K562 (cell line): ENCODE measurements at regions not wholly inside any gene's neighbourhood (a gene's known extent, or its start where the extent isn't known, plus 50 kb on each side); places are given as distances from the start of the nearest gene placed in this dataset.

Source experiments
- ATF7 ChIP-seq: fragments of 450-650 bp; IDR thresholded peaks from 2 replicates; pipeline ENCODE4 v1.7.1; 2014; ENCODE audit warnings: mild to moderate bottlenecking, moderate library complexity
- ETS2 ChIP-seq: IDR thresholded peaks from 2 replicates; pipeline ENCODE4 v1.6.1; 2016; ENCODE audit warnings: borderline replicate concordance, missing genetic modification characterization, mild to moderate bottlenecking, moderate library complexity, missing compliant biosample characterization; ENCODE audit not compliant: poor library complexity, severe bottlenecking
- GABPA ChIP-seq: fragments of 200-800 bp; sonication (Bioruptor generic); conservative IDR thresholded peaks from 2 replicates; pipeline ENCODE4 v1.6.1; 2016; ENCODE audit warnings: low read depth, missing genetic modification characterization, missing compliant biosample characterization
- MGA ChIP-seq: fragments of 450-650 bp; IDR thresholded peaks from 2 replicates; pipeline ENCODE4 v1.6.1; 2016; ENCODE audit warnings: mild to moderate bottlenecking, moderate library complexity
- SP2 ChIP-seq: IDR thresholded peaks from 2 replicates; pipeline ENCODE4 v1.6.1; 2011; ENCODE audit warnings: mild to moderate bottlenecking, low read depth, low read length, moderate library complexity; ENCODE audit not compliant: poor library complexity, severe bottlenecking; ENCODE audit errors: extremely low read depth
- ZNF12 ChIP-seq: sonication (generic); formaldehyde crosslinking; IDR thresholded peaks from 2 replicates; pipeline ENCODE4 v1.4.0; 2020; ENCODE audit warnings: mild to moderate bottlenecking, missing genetic modification reagents
- ZNF444 ChIP-seq: fragments of 250-450 bp; sonication (Bioruptor Pico); IDR thresholded peaks from 2 replicates; pipeline ENCODE4 v1.4.0; 2020; ENCODE audit warnings: mild to moderate bottlenecking, moderate library complexity
- ZNF644 ChIP-seq: fragments of 200-800 bp; sonication (Bioruptor generic); IDR thresholded peaks from 2 replicates; pipeline ENCODE4 v1.6.1; 2016; ENCODE audit warnings: low read depth, missing genetic modification characterization, missing compliant biosample characterization
- ZNF785 ChIP-seq: fragments of 250-450 bp; sonication (Bioruptor Pico); IDR thresholded peaks from 2 replicates; pipeline ENCODE4 v1.4.0; 2020; ENCODE audit warnings: mild to moderate bottlenecking

GRCh38 chr14:51445001-51445390, 204.9 kb downstream of the TMX1 start (continued):
- TF ChIP-seq MGA (no peak), ETS2 (tag) (no peak), GABPA (tag) (no peak), ATF7 (no peak), ZNF444 (no peak), ZNF785 (CRISPR knock-in tag) (no peak), ZNF644 (tag) (no peak), ZNF12 (CRISPR knock-in tag) (no peak), SP2 (no peak)
